22Rv1 (cell line): ENCODE measurements at regions not wholly inside any gene's neighbourhood (a gene's known extent, or its start where the extent isn't known, plus 50 kb on each side); places are given as distances from the start of the nearest gene placed in this dataset.

Experiments used
- CTCF ChIP-seq: fragments of 450-650 bp; IDR thresholded peaks from 2 replicates; pipeline ENCODE4 v1.5.1; 2017; ENCODE audit warnings: mild to moderate bottlenecking
- ZFX ChIP-seq: fragments of 450-650 bp; IDR thresholded peaks from 2 replicates; pipeline ENCODE4 v1.6.1; 2017; ENCODE audit warnings: antibody characterized with exemption, borderline replicate concordance

GRCh38 chr16:59959311-59959710 is 1225.2 kb upstream of the GOT2 start:
- TF ChIP-seq CTCF (no peak), ZFX (no peak)
